ENCODE measurements at regions not wholly inside any gene's neighbourhood (a gene's known extent, or its start where the extent isn't known, plus 50 kb on each side); places are given as distances from the start of the nearest gene placed in this dataset.

GRCh38 chr11:41866525-41866924, 407.1 kb upstream of the LRRC4C start:
- no peaks in the 10 kb centered on the region for H3K36me3 ChIP-seq (ENCODE audit: control insufficient read depth in 2 of 2, insufficient read depth in 2 of 2, low read length in 1 of 2)
- no peak overlapping the region for H3K4me3 ChIP-seq (ENCODE audit: low read length in 2 of 2)
- H3K27ac ChIP-seq (ENCODE audit: low read depth in 1 of 2, low read length in 1 of 2), result no peak overlapping the region
- H3K4me1 ChIP-seq (ENCODE audit: control insufficient read depth in 2 of 2, insufficient read depth in 2 of 2, low read length in 2 of 2), result no peaks in the 10 kb centered on the region
- DNase-seq (ENCODE audit: low read depth in 6 of 9, low spot score in 9 of 9), result no peak
- H3K27me3 ChIP-seq (ENCODE audit: control insufficient read depth in 2 of 2, insufficient read depth in 1 of 2, low read length in 1 of 2), result no peaks in the 10 kb centered on the region
- no peaks in the 10 kb centered on the region for H3K9me3 ChIP-seq (ENCODE audit: control insufficient read depth in 2 of 2, insufficient read depth in 1 of 2, low read length in 1 of 2)

GRCh38 chr11:41868606-41869005, 409.2 kb upstream of the LRRC4C start:
- Histone ChIP-seq H3K4me3 (ENCODE audit: low read length in 2 of 2) (no peak overlapping the region), H3K9me3 (ENCODE audit: control insufficient read depth in 2 of 2, insufficient read depth in 1 of 2, low read length in 1 of 2) (no peaks in the 10 kb centered on the region), H3K27me3 (ENCODE audit: control insufficient read depth in 2 of 2, insufficient read depth in 1 of 2, low read length in 1 of 2) (no peaks in the 10 kb centered on the region), H3K27ac (ENCODE audit: low read depth in 1 of 2, low read length in 1 of 2) (no peak overlapping the region), H3K4me1 (ENCODE audit: control insufficient read depth in 2 of 2, insufficient read depth in 2 of 2, low read length in 2 of 2) (no peaks in the 10 kb centered on the region), H3K36me3 (ENCODE audit: control insufficient read depth in 2 of 2, insufficient read depth in 2 of 2, low read length in 1 of 2) (no peaks in the 10 kb centered on the region)
- no peak for DNase-seq (ENCODE audit: low read depth in 6 of 9, low spot score in 9 of 9)
- WGBS, result 86% methylated on average over 4 of the region's 4 CpGs

GRCh38 chr11:41872426-41872825, 413.0 kb upstream of the LRRC4C start:
- H3K4me1 ChIP-seq (ENCODE audit: control insufficient read depth in 2 of 2, insufficient read depth in 2 of 2, low read length in 2 of 2), result no peaks in the 10 kb centered on the region

GRCh38 chr11:41872870-41873269, 413.4 kb upstream of the LRRC4C start:
- Histone ChIP-seq H3K4me3 (ENCODE audit: low read length in 2 of 2) (no peak overlapping the region), H3K36me3 (ENCODE audit: control insufficient read depth in 2 of 2, insufficient read depth in 2 of 2, low read length in 1 of 2) (no peaks in the 10 kb centered on the region), H3K27me3 (ENCODE audit: control insufficient read depth in 2 of 2, insufficient read depth in 1 of 2, low read length in 1 of 2) (no peaks in the 10 kb centered on the region), H3K27ac (ENCODE audit: low read depth in 1 of 2, low read length in 1 of 2) (no peak overlapping the region), H3K9me3 (ENCODE audit: control insufficient read depth in 2 of 2, insufficient read depth in 1 of 2, low read length in 1 of 2) (no peaks in the 10 kb centered on the region), H3K4me1 (ENCODE audit: control insufficient read depth in 2 of 2, insufficient read depth in 2 of 2, low read length in 2 of 2) (no peaks in the 10 kb centered on the region)
- no peak for DNase-seq (ENCODE audit: low read depth in 6 of 9, low spot score in 9 of 9)
- WGBS, result 90% methylated on average over 4 of the region's 4 CpGs

More at GRCh38 chr11:41872426-41872825, 413.0 kb upstream of the LRRC4C start:
- Histone ChIP-seq H3K36me3 (ENCODE audit: control insufficient read depth in 2 of 2, insufficient read depth in 2 of 2, low read length in 1 of 2) (no peaks in the 10 kb centered on the region), H3K27me3 (ENCODE audit: control insufficient read depth in 2 of 2, insufficient read depth in 1 of 2, low read length in 1 of 2) (no peaks in the 10 kb centered on the region), H3K27ac (ENCODE audit: low read depth in 1 of 2, low read length in 1 of 2) (no peak overlapping the region), H3K4me3 (ENCODE audit: low read length in 2 of 2) (no peak overlapping the region), H3K9me3 (ENCODE audit: control insufficient read depth in 2 of 2, insufficient read depth in 1 of 2, low read length in 1 of 2) (no peaks in the 10 kb centered on the region)
- no peak for DNase-seq (ENCODE audit: low read depth in 6 of 9, low spot score in 9 of 9)
- 91% methylated on average over 3 of the region's 3 CpGs for WGBS

GRCh38 chr11:41878095-41878494, 418.6 kb upstream of the LRRC4C start:
- no peaks in the 10 kb centered on the region for H3K36me3 ChIP-seq (ENCODE audit: control insufficient read depth in 2 of 2, insufficient read depth in 2 of 2, low read length in 1 of 2)
- H3K27me3 ChIP-seq (ENCODE audit: control insufficient read depth in 2 of 2, insufficient read depth in 1 of 2, low read length in 1 of 2), result no peaks in the 10 kb centered on the region
- no peak overlapping the region for H3K27ac ChIP-seq (ENCODE audit: low read depth in 1 of 2, low read length in 1 of 2)
- no peaks in the 10 kb centered on the region for H3K4me1 ChIP-seq (ENCODE audit: control insufficient read depth in 2 of 2, insufficient read depth in 2 of 2, low read length in 2 of 2)
- no peaks in the 10 kb centered on the region for H3K9me3 ChIP-seq (ENCODE audit: control insufficient read depth in 2 of 2, insufficient read depth in 1 of 2, low read length in 1 of 2)
- DNase-seq (ENCODE audit: low read depth in 6 of 9, low spot score in 9 of 9), result no peak
- 96% methylated on average over 2 of the region's 2 CpGs for WGBS
- no peak overlapping the region for H3K4me3 ChIP-seq (ENCODE audit: low read length in 2 of 2)

GRCh38 chr11:41879214-41879613, 419.8 kb upstream of the LRRC4C start:
- Histone ChIP-seq H3K4me1 (ENCODE audit: control insufficient read depth in 2 of 2, insufficient read depth in 2 of 2, low read length in 2 of 2) (no peaks in the 10 kb centered on the region), H3K9me3 (ENCODE audit: control insufficient read depth in 2 of 2, insufficient read depth in 1 of 2, low read length in 1 of 2) (no peaks in the 10 kb centered on the region), H3K27me3 (ENCODE audit: control insufficient read depth in 2 of 2, insufficient read depth in 1 of 2, low read length in 1 of 2) (no peaks in the 10 kb centered on the region), H3K4me3 (ENCODE audit: low read length in 2 of 2) (no peak overlapping the region), H3K36me3 (ENCODE audit: control insufficient read depth in 2 of 2, insufficient read depth in 2 of 2, low read length in 1 of 2) (no peaks in the 10 kb centered on the region), H3K27ac (ENCODE audit: low read depth in 1 of 2, low read length in 1 of 2) (no peak overlapping the region)
- DNase-seq (ENCODE audit: low read depth in 6 of 9, low spot score in 9 of 9), result no peak

- Histone ChIP-seq H3K27me3 (ENCODE audit: control insufficient read depth in 2 of 2, insufficient read depth in 1 of 2, low read length in 1 of 2) (no peaks in the 10 kb centered on the region), H3K4me3 (ENCODE audit: low read length in 2 of 2) (no peak overlapping the region), H3K9me3 (ENCODE audit: control insufficient read depth in 2 of 2, insufficient read depth in 1 of 2, low read length in 1 of 2) (peaks cover 0 to 3% of the 10 kb centered on the region in 2 donors), H3K4me1 (ENCODE audit: control insufficient read depth in 2 of 2, insufficient read depth in 2 of 2, low read length in 2 of 2) (no peaks in the 10 kb centered on the region), H3K36me3 (ENCODE audit: control insufficient read depth in 2 of 2, insufficient read depth in 2 of 2, low read length in 1 of 2) (no peaks in the 10 kb centered on the region), H3K27ac (ENCODE audit: low read depth in 1 of 2, low read length in 1 of 2) (no peak overlapping the region)
- no peak for DNase-seq (ENCODE audit: low read depth in 6 of 9, low spot score in 9 of 9)
Measured at GRCh38 chr11:41895081-41895480, 435.6 kb upstream of the LRRC4C start.

- no peaks in the 10 kb centered on the region for H3K4me1 ChIP-seq (ENCODE audit: control insufficient read depth in 2 of 2, insufficient read depth in 2 of 2, low read length in 2 of 2)
- H3K9me3 ChIP-seq (ENCODE audit: control insufficient read depth in 2 of 2, insufficient read depth in 1 of 2, low read length in 1 of 2), result no peaks in the 10 kb centered on the region
- no peak overlapping the region for H3K27ac ChIP-seq (ENCODE audit: low read depth in 1 of 2, low read length in 1 of 2)
- 45% methylated on average over 2 of the region's 2 CpGs for WGBS
- no peaks in the 10 kb centered on the region for H3K27me3 ChIP-seq (ENCODE audit: control insufficient read depth in 2 of 2, insufficient read depth in 1 of 2, low read length in 1 of 2)
- no peak overlapping the region for H3K4me3 ChIP-seq (ENCODE audit: low read length in 2 of 2)
- no peaks in the 10 kb centered on the region for H3K36me3 ChIP-seq (ENCODE audit: control insufficient read depth in 2 of 2, insufficient read depth in 2 of 2, low read length in 1 of 2)
- DNase-seq (ENCODE audit: low read depth in 6 of 9, low spot score in 9 of 9), result no peak
Measured at GRCh38 chr11:41897991-41898390, 438.5 kb upstream of the LRRC4C start.

- DNase-seq (ENCODE audit: low read depth in 6 of 9, low spot score in 9 of 9), result no peak
- H3K4me3 ChIP-seq (ENCODE audit: low read length in 2 of 2), result no peak overlapping the region
- WGBS, result 89% methylated on average over 5 of the region's 5 CpGs
- peaks cover 2 to 12% of the 10 kb centered on the region in 2 donors for H3K9me3 ChIP-seq (ENCODE audit: control insufficient read depth in 2 of 2, insufficient read depth in 1 of 2, low read length in 1 of 2)
- no peaks in the 10 kb centered on the region for H3K27me3 ChIP-seq (ENCODE audit: control insufficient read depth in 2 of 2, insufficient read depth in 1 of 2, low read length in 1 of 2)
- H3K27ac ChIP-seq (ENCODE audit: low read depth in 1 of 2, low read length in 1 of 2), result no peak overlapping the region
- H3K36me3 ChIP-seq (ENCODE audit: control insufficient read depth in 2 of 2, insufficient read depth in 2 of 2, low read length in 1 of 2), result no peaks in the 10 kb centered on the region
- no peaks in the 10 kb centered on the region for H3K4me1 ChIP-seq (ENCODE audit: control insufficient read depth in 2 of 2, insufficient read depth in 2 of 2, low read length in 2 of 2)
Measured at GRCh38 chr11:41917900-41918299, 458.4 kb upstream of the LRRC4C start.

- H3K36me3 ChIP-seq (ENCODE audit: control insufficient read depth in 2 of 2, insufficient read depth in 2 of 2, low read length in 1 of 2), result no peaks in the 10 kb centered on the region
- H3K9me3 ChIP-seq (ENCODE audit: control insufficient read depth in 2 of 2, insufficient read depth in 1 of 2, low read length in 1 of 2), result peaks cover 2 to 12% of the 10 kb centered on the region in 2 donors
- DNase-seq (ENCODE audit: low read depth in 6 of 9, low spot score in 9 of 9), result no peak
- H3K27me3 ChIP-seq (ENCODE audit: control insufficient read depth in 2 of 2, insufficient read depth in 1 of 2, low read length in 1 of 2), result no peaks in the 10 kb centered on the region
- WGBS, result 87% methylated on average over 2 of the region's 2 CpGs
- no peaks in the 10 kb centered on the region for H3K4me1 ChIP-seq (ENCODE audit: control insufficient read depth in 2 of 2, insufficient read depth in 2 of 2, low read length in 2 of 2)
- H3K27ac ChIP-seq (ENCODE audit: low read depth in 1 of 2, low read length in 1 of 2), result no peak overlapping the region
- H3K4me3 ChIP-seq (ENCODE audit: low read length in 2 of 2), result no peak overlapping the region
Measured at GRCh38 chr11:41920374-41920773, 460.9 kb upstream of the LRRC4C start.
